ENCODE measurements at regions not wholly inside any gene's neighbourhood (a gene's known extent, or its start where the extent isn't known, plus 50 kb on each side); places are given as distances from the start of the nearest gene placed in this dataset.
A peak's percentile ranks its signal among the peaks of the same experiment; 100 is the strongest.
"Not testable (repeated sequence)": the region's sequence is repeated elsewhere in the genome, so short reads cannot be mapped to it uniquely, and the experiment has no call there.

- H3K27me3 ChIP-seq (ENCODE audit: control insufficient read depth in 5 of 5, insufficient read depth in 4 of 5, low read length in 5 of 5) = no peaks in the 10 kb centered on the region
- H3K9ac ChIP-seq (ENCODE audit: low read length in 5 of 5) = no peak overlapping the region
- no peak overlapping the region for H3K4me3 ChIP-seq (ENCODE audit: low read depth in 1 of 5, low read length in 5 of 5)
- no peaks in the 10 kb centered on the region for H3K36me3 ChIP-seq (ENCODE audit: control insufficient read depth in 5 of 5, insufficient read depth in 5 of 5, low read length in 5 of 5)
- H3K4me1 ChIP-seq (ENCODE audit: control insufficient read depth in 5 of 5, insufficient read depth in 5 of 5, low read length in 5 of 5) = no peaks in the 10 kb centered on the region
- H3K9me3 ChIP-seq (ENCODE audit: control insufficient read depth in 5 of 5, low read length in 5 of 5) = no peaks in the 10 kb centered on the region
- no peak overlapping the region for H3K27ac ChIP-seq (ENCODE audit: low read depth, low read length)
These were observed 657.9 kb upstream of the ST8SIA4 start for GRCh38 chr5:101561018-101561417.

- no peak overlapping the region for H3K9ac ChIP-seq (ENCODE audit: low read length in 5 of 5)
- no peaks in the 10 kb centered on the region for H3K27me3 ChIP-seq (ENCODE audit: control insufficient read depth in 5 of 5, insufficient read depth in 4 of 5, low read length in 5 of 5)
- no peaks in the 10 kb centered on the region for H3K36me3 ChIP-seq (ENCODE audit: control insufficient read depth in 5 of 5, insufficient read depth in 5 of 5, low read length in 5 of 5)
- H3K4me1 ChIP-seq (ENCODE audit: control insufficient read depth in 5 of 5, insufficient read depth in 5 of 5, low read length in 5 of 5) = no peaks in the 10 kb centered on the region
- no peak overlapping the region for H3K4me3 ChIP-seq (ENCODE audit: low read depth in 1 of 5, low read length in 5 of 5)
- no peaks in the 10 kb centered on the region for H3K9me3 ChIP-seq (ENCODE audit: control insufficient read depth in 5 of 5, low read length in 5 of 5)
- H3K27ac ChIP-seq (ENCODE audit: low read depth, low read length) = no peak overlapping the region
These were observed 640.7 kb upstream of the ST8SIA4 start for GRCh38 chr5:101543780-101544179.

- Histone ChIP-seq H3K9me3 (ENCODE audit: control insufficient read depth in 5 of 5, low read length in 5 of 5) (peaks cover 0 to 3% (median 0%) of the 10 kb centered on the region in 5 donors), H3K4me1 (ENCODE audit: control insufficient read depth in 5 of 5, insufficient read depth in 5 of 5, low read length in 5 of 5) (no peaks in the 10 kb centered on the region), H3K27ac (ENCODE audit: low read depth, low read length) (no peak overlapping the region), H3K36me3 (ENCODE audit: control insufficient read depth in 5 of 5, insufficient read depth in 5 of 5, low read length in 5 of 5) (no peaks in the 10 kb centered on the region), H3K4me3 (ENCODE audit: low read depth in 1 of 5, low read length in 5 of 5) (no peak overlapping the region), H3K9ac (ENCODE audit: low read length in 5 of 5) (no peak overlapping the region), H3K27me3 (ENCODE audit: control insufficient read depth in 5 of 5, insufficient read depth in 4 of 5, low read length in 5 of 5) (no peaks in the 10 kb centered on the region)
These were observed 636.2 kb upstream of the ST8SIA4 start for GRCh38 chr5:101539315-101539714.

- H3K36me3 ChIP-seq (ENCODE audit: control insufficient read depth in 5 of 5, insufficient read depth in 5 of 5, low read length in 5 of 5) = no peaks in the 10 kb centered on the region
- peaks cover 0 to 3% (median 0%) of the 10 kb centered on the region in 5 donors for H3K9me3 ChIP-seq (ENCODE audit: control insufficient read depth in 5 of 5, low read length in 5 of 5)
- no peak overlapping the region for H3K4me3 ChIP-seq (ENCODE audit: low read depth in 1 of 5, low read length in 5 of 5)
- H3K9ac ChIP-seq (ENCODE audit: low read length in 5 of 5) = no peak overlapping the region
- no peaks in the 10 kb centered on the region for H3K27me3 ChIP-seq (ENCODE audit: control insufficient read depth in 5 of 5, insufficient read depth in 4 of 5, low read length in 5 of 5)
- no peaks in the 10 kb centered on the region for H3K4me1 ChIP-seq (ENCODE audit: control insufficient read depth in 5 of 5, insufficient read depth in 5 of 5, low read length in 5 of 5)
- H3K27ac ChIP-seq (ENCODE audit: low read depth, low read length) = no peak overlapping the region
These were observed 632.5 kb upstream of the ST8SIA4 start for GRCh38 chr5:101535626-101536025.

- H3K36me3 ChIP-seq (ENCODE audit: control insufficient read depth in 5 of 5, insufficient read depth in 5 of 5, low read length in 5 of 5) = no peaks in the 10 kb centered on the region
- peaks cover 0 to 3% (median 0%) of the 10 kb centered on the region in 5 donors for H3K9me3 ChIP-seq (ENCODE audit: control insufficient read depth in 5 of 5, low read length in 5 of 5)
- no peak overlapping the region for H3K4me3 ChIP-seq (ENCODE audit: low read depth in 1 of 5, low read length in 5 of 5)
- H3K27ac ChIP-seq (ENCODE audit: low read depth, low read length) = no peak overlapping the region
- H3K4me1 ChIP-seq (ENCODE audit: control insufficient read depth in 5 of 5, insufficient read depth in 5 of 5, low read length in 5 of 5) = no peaks in the 10 kb centered on the region
- H3K9ac ChIP-seq (ENCODE audit: low read length in 5 of 5) = no peak overlapping the region
- no peaks in the 10 kb centered on the region for H3K27me3 ChIP-seq (ENCODE audit: control insufficient read depth in 5 of 5, insufficient read depth in 4 of 5, low read length in 5 of 5)
These were observed 631.5 kb upstream of the ST8SIA4 start for GRCh38 chr5:101534491-101535110.

- Histone ChIP-seq H3K27me3 (ENCODE audit: control insufficient read depth in 5 of 5, insufficient read depth in 4 of 5, low read length in 5 of 5) (no peaks in the 10 kb centered on the region), H3K4me1 (ENCODE audit: control insufficient read depth in 5 of 5, insufficient read depth in 5 of 5, low read length in 5 of 5) (no peaks in the 10 kb centered on the region), H3K4me3 (ENCODE audit: low read depth in 1 of 5, low read length in 5 of 5) (no peak overlapping the region), H3K36me3 (ENCODE audit: control insufficient read depth in 5 of 5, insufficient read depth in 5 of 5, low read length in 5 of 5) (no peaks in the 10 kb centered on the region), H3K9ac (ENCODE audit: low read length in 5 of 5) (no peak overlapping the region), H3K9me3 (ENCODE audit: control insufficient read depth in 5 of 5, low read length in 5 of 5) (peaks cover 0 to 6% (median 0%) of the 10 kb centered on the region in 5 donors), H3K27ac (ENCODE audit: low read depth, low read length) (no peak overlapping the region)
These were observed 629.3 kb upstream of the ST8SIA4 start for GRCh38 chr5:101532430-101532829.

- Histone ChIP-seq H3K4me3 (ENCODE audit: low read depth in 1 of 5, low read length in 5 of 5) (no peak overlapping the region), H3K9me3 (ENCODE audit: control insufficient read depth in 5 of 5, low read length in 5 of 5) (peaks cover 0 to 6% (median 0%) of the 10 kb centered on the region in 5 donors), H3K27ac (ENCODE audit: low read depth, low read length) (no peak overlapping the region), H3K27me3 (ENCODE audit: control insufficient read depth in 5 of 5, insufficient read depth in 4 of 5, low read length in 5 of 5) (no peaks in the 10 kb centered on the region), H3K36me3 (ENCODE audit: control insufficient read depth in 5 of 5, insufficient read depth in 5 of 5, low read length in 5 of 5) (no peaks in the 10 kb centered on the region), H3K9ac (ENCODE audit: low read length in 5 of 5) (no peak overlapping the region), H3K4me1 (ENCODE audit: control insufficient read depth in 5 of 5, insufficient read depth in 5 of 5, low read length in 5 of 5) (no peaks in the 10 kb centered on the region)
These were observed 627.9 kb upstream of the ST8SIA4 start for GRCh38 chr5:101531026-101531425.

- not testable (repeated sequence) for H3K36me3 ChIP-seq (ENCODE audit: control insufficient read depth in 5 of 5, insufficient read depth in 5 of 5, low read length in 5 of 5); H3K9me3 ChIP-seq (ENCODE audit: control insufficient read depth in 5 of 5, low read length in 5 of 5); H3K4me1 ChIP-seq (ENCODE audit: control insufficient read depth in 5 of 5, insufficient read depth in 5 of 5, low read length in 5 of 5); H3K27me3 ChIP-seq (ENCODE audit: control insufficient read depth in 5 of 5, insufficient read depth in 4 of 5, low read length in 5 of 5); H3K27ac ChIP-seq (ENCODE audit: low read depth, low read length); H3K9ac ChIP-seq (ENCODE audit: low read length in 5 of 5)
- peak overlapping the region in 1 of 5 donors; percentile 15 for H3K4me3 ChIP-seq (ENCODE audit: low read depth in 1 of 5, low read length in 5 of 5)
These were observed 626.0 kb upstream of the ST8SIA4 start for GRCh38 chr5:101529094-101529493.

- Histone ChIP-seq H3K36me3 (ENCODE audit: control insufficient read depth in 5 of 5, insufficient read depth in 5 of 5, low read length in 5 of 5) (no peaks in the 10 kb centered on the region), H3K4me3 (ENCODE audit: low read depth in 1 of 5, low read length in 5 of 5) (no peak overlapping the region)
These were observed 617.3 kb upstream of the ST8SIA4 start for GRCh38 chr5:101520417-101520816.

GRCh38 chr5:101517795-101518194 is 614.7 kb upstream of the ST8SIA4 start:
- Histone ChIP-seq H3K27me3 (ENCODE audit: control insufficient read depth in 5 of 5, insufficient read depth in 4 of 5, low read length in 5 of 5) (no peaks in the 10 kb centered on the region), H3K36me3 (ENCODE audit: control insufficient read depth in 5 of 5, insufficient read depth in 5 of 5, low read length in 5 of 5) (no peaks in the 10 kb centered on the region), H3K4me3 (ENCODE audit: low read depth in 1 of 5, low read length in 5 of 5) (no peak overlapping the region), H3K9ac (ENCODE audit: low read length in 5 of 5) (no peak overlapping the region), H3K27ac (ENCODE audit: low read depth, low read length) (no peak overlapping the region), H3K4me1 (ENCODE audit: control insufficient read depth in 5 of 5, insufficient read depth in 5 of 5, low read length in 5 of 5) (no peaks in the 10 kb centered on the region), H3K9me3 (ENCODE audit: control insufficient read depth in 5 of 5, low read length in 5 of 5) (peaks cover 0 to 9% (median 4%) of the 10 kb centered on the region in 5 donors)

More at GRCh38 chr5:101520417-101520816, 617.3 kb upstream of the ST8SIA4 start:
- Histone ChIP-seq H3K9me3 (ENCODE audit: control insufficient read depth in 5 of 5, low read length in 5 of 5) (peaks cover 0 to 5% (median 4%) of the 10 kb centered on the region in 5 donors), H3K9ac (ENCODE audit: low read length in 5 of 5) (no peak overlapping the region), H3K4me1 (ENCODE audit: control insufficient read depth in 5 of 5, insufficient read depth in 5 of 5, low read length in 5 of 5) (no peaks in the 10 kb centered on the region), H3K27me3 (ENCODE audit: control insufficient read depth in 5 of 5, insufficient read depth in 4 of 5, low read length in 5 of 5) (no peaks in the 10 kb centered on the region), H3K27ac (ENCODE audit: low read depth, low read length) (no peak overlapping the region)
